HG02973 (cell line): ENCODE measurements at regions not wholly inside any gene's neighbourhood (a gene's known extent, or its start where the extent isn't known, plus 50 kb on each side); places are given as distances from the start of the nearest gene placed in this dataset.

ENCODE experiments used
- ATAC-seq: cut with Tn5 transposase; IDR thresholded peaks from one replicate; pipeline ENCODE4 v1.9.1; 2021; ENCODE audit warnings: moderate library complexity; ENCODE audit not compliant: unreplicated experiment

- no peak for ATAC-seq
These were observed 307.6 kb upstream of the SEMA3A start for GRCh38 chr7:84502239-84502638.

DNA sequence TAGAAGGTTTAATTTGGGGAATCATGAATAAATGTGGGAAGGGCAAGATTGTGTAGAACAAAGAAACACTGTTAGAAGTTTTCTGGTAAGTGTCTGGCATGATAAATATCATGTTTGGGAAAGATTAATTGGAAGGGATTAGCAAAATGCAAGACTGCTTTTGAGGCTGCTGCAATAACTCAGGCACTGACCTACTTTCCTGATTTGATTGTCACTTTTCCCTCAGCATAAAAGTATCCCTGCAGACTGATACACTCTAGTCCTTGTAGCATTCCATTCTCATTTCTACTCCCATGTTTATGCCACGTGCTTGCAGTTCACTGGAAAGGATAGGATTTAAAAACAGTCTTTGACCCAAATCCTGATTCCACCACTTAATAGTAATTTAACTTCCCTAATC, 303.3 kb upstream of the SEMA3A start:
- ATAC-seq: no peak

DNA sequence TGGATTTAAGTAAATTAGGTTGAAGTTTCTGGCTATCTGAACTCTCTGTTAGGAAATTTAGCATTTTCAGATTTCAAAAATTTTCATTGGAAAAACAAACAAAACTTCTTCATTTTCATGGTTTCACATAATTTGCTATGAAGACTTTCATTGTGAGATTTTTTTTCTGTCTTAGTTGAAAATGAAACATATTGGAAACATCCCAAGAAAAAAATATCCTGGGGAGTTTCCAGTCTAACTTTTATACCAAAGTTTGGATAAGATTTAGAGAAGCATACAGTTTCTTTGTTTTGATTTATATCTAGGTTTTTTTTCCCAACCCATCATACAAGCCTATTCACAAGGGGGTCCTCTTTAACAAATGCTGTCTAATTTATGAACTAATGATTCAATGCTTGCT, 300.5 kb upstream of the SEMA3A start:
- no peak for ATAC-seq

DNA sequence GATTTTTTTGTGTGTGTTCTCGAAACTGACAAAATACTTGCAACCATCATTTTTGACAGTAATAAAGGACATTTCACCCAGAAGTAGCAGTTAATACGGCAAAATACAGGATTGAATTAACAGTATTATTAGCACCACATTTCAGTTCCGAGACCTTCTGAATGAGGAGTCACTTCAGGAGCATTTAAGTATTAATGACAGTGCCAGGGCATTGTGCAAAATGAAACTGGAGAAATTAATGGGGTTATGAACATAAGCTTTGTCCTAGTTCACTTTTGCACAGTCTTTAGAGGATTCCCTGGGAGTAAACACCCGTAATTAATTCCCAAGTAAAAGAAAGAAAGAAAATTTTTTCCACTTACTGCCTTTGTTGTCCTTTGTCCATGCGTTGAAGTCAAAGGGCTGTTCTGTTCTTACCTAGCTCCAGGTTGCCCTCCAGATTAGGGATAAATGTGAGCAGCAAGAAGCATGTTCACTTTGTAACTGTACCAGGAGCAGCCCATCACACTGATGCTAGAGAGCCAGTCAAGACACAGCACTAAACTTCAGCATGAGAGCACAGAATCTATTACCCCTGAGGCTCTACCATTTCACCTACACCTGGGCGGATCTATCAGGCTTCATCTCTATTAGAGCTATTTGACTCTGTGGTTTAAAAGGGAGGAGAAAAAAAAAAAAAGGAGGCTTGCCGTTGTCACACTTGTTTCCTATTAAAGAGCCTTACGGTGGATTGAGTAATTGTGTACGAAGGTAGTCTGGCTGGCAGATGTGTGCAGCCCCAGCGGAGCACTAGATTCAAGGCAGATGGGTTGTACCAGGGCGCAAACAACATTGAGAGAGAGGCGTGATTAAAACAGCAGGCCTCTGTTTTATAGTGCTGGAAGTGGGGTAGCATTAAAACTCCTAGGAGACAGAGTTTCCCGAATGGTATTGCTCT, 297.8 kb upstream of the SEMA3A start:
- ATAC-seq: no peak

DNA sequence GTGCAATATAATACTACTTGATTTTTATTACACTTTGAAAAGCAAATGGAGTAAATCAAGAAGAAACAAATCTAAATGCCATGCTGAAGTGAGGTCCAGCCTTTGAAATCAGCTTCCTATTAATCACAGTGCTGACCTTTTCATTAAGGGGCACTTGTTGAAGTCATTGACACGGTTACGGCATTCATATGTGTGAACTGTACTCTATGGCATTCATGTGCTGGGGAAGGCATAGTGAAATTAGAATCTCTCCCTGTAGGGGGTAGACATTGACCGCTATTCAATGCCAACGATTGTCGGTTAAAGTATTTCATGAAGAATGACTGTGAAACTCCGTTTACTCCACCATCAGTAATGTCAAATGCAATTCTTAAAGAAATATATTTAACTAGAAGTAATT, 296.1 kb upstream of the SEMA3A start:
- ATAC-seq: no peak

DNA sequence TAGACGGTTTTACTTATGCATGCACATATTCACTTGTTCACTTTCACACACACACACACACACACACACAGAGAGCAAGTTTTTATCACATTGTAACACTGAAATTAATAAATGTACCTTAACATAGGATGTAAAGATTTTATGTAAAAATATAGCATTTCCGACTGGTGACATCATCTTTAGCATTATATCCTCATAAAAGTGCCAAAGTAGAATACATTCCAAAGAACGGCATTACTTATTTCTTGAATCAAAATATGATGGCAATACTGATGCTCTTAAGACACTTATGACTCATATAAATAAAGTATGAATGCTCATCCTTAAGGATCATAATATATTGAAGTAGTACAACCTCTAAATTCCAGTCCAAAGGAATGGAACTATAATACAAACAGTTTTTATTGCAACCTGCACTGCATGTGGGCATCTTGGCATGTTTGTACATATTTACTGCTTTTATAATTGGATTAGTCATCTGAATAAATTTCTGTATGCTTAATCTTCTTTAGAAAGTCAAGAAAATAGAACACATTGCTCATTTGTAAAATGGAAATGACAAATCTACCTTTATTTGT, 290.0 kb upstream of the SEMA3A start:
- no peak for ATAC-seq

- no peak for ATAC-seq
These were observed 287.9 kb upstream of the SEMA3A start for GRCh38 chr7:84482476-84482875.

DNA sequence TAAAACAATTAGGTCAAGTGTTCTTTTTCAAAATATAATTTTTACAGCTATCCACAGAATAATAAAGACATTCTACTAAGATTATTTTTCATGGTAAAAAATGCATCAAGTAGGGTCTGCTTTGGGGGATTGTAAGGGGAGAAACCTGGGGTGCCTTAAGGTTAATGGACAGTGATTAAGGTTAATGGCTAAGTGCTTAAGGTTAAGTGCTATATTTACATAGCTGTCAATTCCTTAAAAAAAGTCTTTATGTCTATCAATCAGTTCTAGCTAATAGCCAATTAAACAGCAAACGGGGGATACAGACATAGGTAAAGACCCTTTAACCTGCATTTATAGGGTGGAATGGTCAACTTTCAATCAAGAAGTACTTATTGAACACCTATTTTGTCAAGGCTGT, 284.5 kb upstream of the SEMA3A start:
- ATAC-seq: no peak

DNA sequence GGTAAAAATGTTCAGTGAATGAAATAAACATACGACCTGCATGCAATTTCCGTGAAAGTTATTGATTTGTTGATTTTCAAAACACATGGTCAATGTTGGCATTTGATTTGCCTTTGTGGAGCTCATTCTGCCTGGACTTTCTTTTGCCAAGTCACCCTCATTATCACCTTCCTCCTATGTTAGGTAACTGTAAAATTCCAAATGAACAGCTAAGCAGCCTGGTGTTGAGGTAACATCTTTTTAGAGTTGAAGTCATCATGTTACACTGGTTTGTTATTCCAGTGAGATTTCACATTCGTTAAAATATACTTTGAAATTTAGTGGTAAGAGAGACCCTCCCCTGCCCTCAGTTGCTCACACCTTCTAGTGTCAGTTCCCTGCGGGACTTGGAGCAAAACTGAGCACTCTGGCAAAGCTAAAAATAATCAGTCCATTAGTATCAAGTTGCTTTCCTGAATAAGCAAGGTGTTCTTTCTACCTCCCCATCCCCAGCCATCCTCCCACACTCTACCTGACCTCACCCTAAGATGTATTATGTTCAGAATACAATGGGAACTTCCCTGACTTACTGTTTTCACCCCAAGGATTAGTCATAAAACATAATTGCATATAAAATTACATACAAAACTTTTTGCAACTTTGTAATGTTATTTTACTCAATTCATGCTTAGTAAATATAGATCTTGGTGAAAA, 283.3 kb upstream of the SEMA3A start:
- no peak for ATAC-seq

GRCh38 chr7:84474436-84474835, 279.8 kb upstream of the SEMA3A start:
- ATAC-seq: no peak

- no peak for ATAC-seq
These were observed 277.0 kb upstream of the SEMA3A start for GRCh38 chr7:84471576-84471975.

DNA sequence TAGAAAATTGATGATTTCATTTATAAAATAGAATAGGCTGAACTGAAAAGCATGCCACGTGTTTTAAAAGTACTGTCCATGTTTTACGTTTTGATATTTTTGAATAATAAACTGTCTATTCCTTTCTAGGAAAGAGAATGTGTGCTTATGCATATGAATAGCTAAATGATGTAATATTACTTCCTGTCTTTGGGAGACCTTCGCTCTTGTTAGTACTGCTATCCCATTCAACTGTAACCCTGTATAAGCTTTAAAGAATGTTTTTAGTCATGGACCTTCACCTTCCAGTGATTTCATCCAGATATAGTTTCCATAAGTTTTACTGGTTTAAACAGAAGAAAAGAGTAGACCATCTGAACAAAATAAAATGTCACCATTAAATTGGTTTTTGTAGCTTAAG, 274.4 kb upstream of the SEMA3A start:
- no peak for ATAC-seq

DNA sequence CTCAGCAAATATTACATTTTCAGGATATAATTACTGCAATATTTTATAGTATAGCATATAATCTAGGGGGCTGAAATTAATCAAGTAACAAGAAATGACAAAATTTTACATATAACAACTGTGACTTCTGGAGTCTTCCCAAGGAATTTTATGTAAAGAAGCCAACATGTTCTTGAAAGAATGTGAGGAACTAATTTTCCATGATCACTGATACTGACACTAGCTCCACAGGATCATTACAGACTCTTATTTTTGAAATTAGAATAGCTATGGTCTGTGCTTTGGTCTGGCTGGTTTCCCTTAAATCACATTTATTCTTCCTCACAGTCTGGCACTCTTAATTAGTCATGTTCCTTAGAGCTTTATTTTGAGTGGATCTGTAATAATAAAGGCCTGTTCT, 267.7 kb upstream of the SEMA3A start:
- ATAC-seq: no peak

DNA sequence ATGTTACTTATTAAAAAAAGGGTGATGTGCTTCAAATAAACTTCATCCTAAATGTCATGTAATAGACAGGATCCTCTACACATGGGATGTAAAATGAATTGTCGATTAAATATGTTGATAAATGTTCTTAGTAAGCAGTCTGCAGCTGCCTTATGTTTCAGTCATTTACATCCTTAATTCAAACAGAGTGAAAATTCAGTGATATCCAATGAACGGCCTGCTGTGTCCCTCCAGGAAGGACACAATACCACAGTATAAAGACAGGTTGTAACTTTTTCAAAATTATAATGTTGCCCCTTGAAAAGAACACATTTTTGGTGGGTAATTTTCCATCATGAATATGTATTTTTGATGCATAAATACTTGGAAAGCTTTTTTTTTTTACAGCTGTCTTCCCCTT, 266.5 kb upstream of the SEMA3A start:
- no peak for ATAC-seq

GRCh38 chr7:84455788-84456187, 261.2 kb upstream of the SEMA3A start:
- no peak for ATAC-seq

DNA sequence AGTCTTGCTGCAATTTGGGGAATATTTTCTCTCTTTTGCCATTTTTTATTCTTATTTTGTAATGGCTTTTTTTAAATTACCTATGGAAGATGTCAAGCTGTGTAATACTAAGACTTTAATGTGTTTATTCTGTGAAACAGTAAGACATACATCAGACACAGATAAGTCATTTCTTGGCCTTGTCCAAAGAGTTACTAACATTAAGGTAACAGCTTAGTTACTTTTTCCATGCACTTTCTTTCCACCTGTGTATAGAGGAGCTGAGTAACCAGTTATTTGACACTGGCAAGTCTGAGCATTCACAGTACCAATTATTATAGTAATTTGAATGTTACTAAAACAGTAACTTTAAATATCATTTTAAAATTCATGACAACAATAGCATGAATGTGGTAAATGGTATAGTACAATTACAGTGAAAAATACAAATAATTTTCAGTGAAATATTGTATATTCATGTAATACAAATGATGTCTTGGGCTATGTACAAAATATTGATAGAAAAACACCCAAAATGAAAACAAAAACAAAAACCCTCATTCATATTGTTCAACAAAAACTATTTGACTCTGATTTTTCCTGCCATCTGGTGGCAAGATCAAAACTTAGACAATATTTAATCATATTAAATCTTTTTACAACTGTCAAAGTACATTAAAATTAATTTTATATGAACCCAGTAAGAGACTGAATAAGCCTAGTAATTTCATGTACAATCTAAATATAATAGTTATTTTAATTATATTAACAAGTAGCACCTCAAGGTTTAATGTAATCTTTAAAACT, 259.8 kb upstream of the SEMA3A start:
- no peak for ATAC-seq

- ATAC-seq: no peak
These were observed 258.0 kb upstream of the SEMA3A start for GRCh38 chr7:84452618-84453017.

DNA sequence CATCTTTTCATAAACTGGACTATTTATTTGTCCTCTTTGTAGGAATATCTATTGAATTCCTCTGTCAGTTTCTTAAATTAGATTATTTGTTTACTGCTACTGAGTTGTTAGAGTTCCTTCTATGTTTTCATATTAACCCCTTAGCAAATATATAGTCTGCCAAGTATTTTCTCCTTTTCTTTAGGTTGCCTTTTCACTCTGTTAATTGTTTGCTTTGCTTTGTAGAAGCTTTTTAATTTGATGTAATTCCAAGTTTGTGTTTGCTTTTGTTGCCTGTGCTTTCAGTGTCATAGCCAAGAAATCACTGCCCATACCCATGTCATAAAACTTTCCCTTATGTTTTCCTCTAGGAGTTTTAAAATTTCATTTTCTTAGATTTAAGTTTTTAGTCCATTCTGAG, 256.2 kb upstream of the SEMA3A start:
- ATAC-seq: no peak

- no peak for ATAC-seq
These were observed 253.2 kb upstream of the SEMA3A start for GRCh38 chr7:84447636-84448293.

GRCh38 chr7:84446991-84447480, 252.4 kb upstream of the SEMA3A start:
- no peak for ATAC-seq
